Transverse colon (tissue), 4 donors: ENCODE measurements at regions not wholly inside any gene's neighbourhood (a gene's known extent, or its start where the extent isn't known, plus 50 kb on each side); places are given as distances from the start of the nearest gene placed in this dataset.

Experiments used
- DNase-seq: peaks from one replicate; pipeline ENCODE4 v3.0.0-alpha.2; 2019
- H3K27ac ChIP-seq, 4 donors: fragments of 200-600 bp; sonication (generic); 2 replicates each; pipeline ENCODE4 v1.5.1; 2016 to 2018; ENCODE audit warnings: inconsistent platforms in 4 of 4
- H3K27me3 ChIP-seq: fragments of 200-600 bp; sonication (generic); 2 replicates; pipeline ENCODE4 v1.5.1; 2017; ENCODE audit warnings: inconsistent platforms
- H3K36me3 ChIP-seq, 4 donors: fragments of 200-600 bp; sonication (generic); 2 replicates each; pipeline ENCODE4 v1.5.1; 2017 to 2019; ENCODE audit warnings: inconsistent platforms in 4 of 4
- H3K4me1 ChIP-seq, 4 donors: fragments of 200-600 bp; sonication (generic); 2 replicates each; pipeline ENCODE4 v1.5.1; 2017 to 2020; ENCODE audit warnings: inconsistent platforms in 4 of 4
- H3K4me3 ChIP-seq, 4 donors: fragments of 200-600 bp; sonication (generic); 1 replicate in 1 of 4; 2 replicates in 3 of 4; pipeline versions ENCODE4 v1.5.1 to v1.6.1; 2017 to 2019; ENCODE audit warnings: inconsistent platforms in 4 of 4
- H3K9me3 ChIP-seq, 2 donors: fragments of 200-600 bp; sonication (generic); 2 replicates each; pipeline ENCODE4 v1.5.1; 2017 to 2019; ENCODE audit warnings: inconsistent platforms in 2 of 2
- CTCF ChIP-seq, 5 experiments: fragments of 200-600 bp in 3 of 5; fragments of 450-650 bp in 2 of 5; sonication (generic) in 3 of 5; IDR thresholded peaks; 1 replicate in 2 of 5; 2 replicates in 3 of 5; pipeline ENCODE4 v1.5.1; 2016 to 2017; ENCODE audit warnings: antibody characterized with exemption in 5 of 5, inconsistent platforms in 3 of 5, mild to moderate bottlenecking in 2 of 5, moderate library complexity in 1 of 5
- EP300 ChIP-seq: sonication (generic); formaldehyde crosslinking; IDR thresholded peaks from one replicate; pipeline ENCODE4 v1.6.1; 2017; ENCODE audit warnings: antibody characterized with exemption, low read depth
- POLR2A ChIP-seq: fragments of 450-650 bp; IDR thresholded peaks from one replicate; pipeline ENCODE4 v1.6.1; 2016; ENCODE audit warnings: antibody characterized with exemption, mild to moderate bottlenecking, moderate library complexity
- POLR2AphosphoS5 ChIP-seq, 3 donors: sonication (generic); formaldehyde crosslinking; IDR thresholded peaks; one replicate each; pipeline ENCODE4 v1.6.1; 2016; ENCODE audit warnings: antibody characterized with exemption in 3 of 3
- WGBS, 2 donors: methylation state at CpG; one replicate each; pipeline ENCODE4 v1.1.5; 2018; ENCODE audit warnings: low coverage in 1 of 2; 5-methylcytosine and 5-hydroxymethylcytosine counted together
- in situ Hi-C, 4 donors: fragments of 200-750 bp; cut with MboI; loops; one replicate each; pipeline versions ENCODE4 v1.15.0 to v1.15.1; 2017; ENCODE audit warnings: low sequenced_read_pairs in 3 of 4, low pct_ligation_motif_present in 1 of 4, low pct_unique_long_range_greater_than_20kb in 1 of 4
- intact Hi-C: fragments of 100-400 bp; cut with DNase I; formaldehyde crosslinking; loops from one replicate; pipeline ENCODE4 v1.15.1; 2023; ENCODE audit warnings: low total_unique reads

GRCh38 chr2:6773694-6774044 is 92.0 kb downstream of the CMPK2 start:
- Histone ChIP-seq H3K9me3 (no peaks in the 10 kb centered on the region), H3K36me3 (no peaks in the 10 kb centered on the region), H3K27me3 (peaks cover 29% of the 10 kb centered on the region), H3K27ac (no peak overlapping the region), H3K4me3 (no peak overlapping the region), H3K4me1 (peaks cover 0 to 5% (median 0%) of the 10 kb centered on the region in 4 donors)
- in situ Hi-C loops, result loop anchor here in 1 of 4 donors (25.0 kb wide), 1 partner anchor 436 kb away; no protein-coding TSS in a partner anchor
- WGBS, 2 donors, result 55 to 57% methylated on average over 6 to 7 of the region's 7 CpGs
- TF ChIP-seq CTCF (IDR thresholded peaks at IDR 0.05), result no peak
- TF ChIP-seq POLR2AphosphoS5 (IDR thresholded peaks at IDR 0.05), result no peak
- TF ChIP-seq EP300, result no peak
- no peak for TF ChIP-seq POLR2A
- DNase-seq, result no peak
- intact Hi-C loops, result no loop called here

GRCh38 chr2:6776125-6776524 is 89.6 kb downstream of the CMPK2 start:
- peaks cover 29% of the 10 kb centered on the region for H3K27me3 ChIP-seq
- 65% methylated on average over 4 of the region's 4 CpGs for WGBS, 2 donors
- no peaks in the 10 kb centered on the region for H3K36me3 ChIP-seq
- intact Hi-C loops, result no loop called here
- H3K4me1 ChIP-seq, result peaks cover 0 to 5% (median 0%) of the 10 kb centered on the region in 4 donors
- no peak overlapping the region for H3K27ac ChIP-seq
- in situ Hi-C loops, result no loop called here
- TF ChIP-seq POLR2AphosphoS5 (IDR thresholded peaks at IDR 0.05), result no peak
- TF ChIP-seq POLR2A, result no peak
- TF ChIP-seq CTCF (IDR thresholded peaks at IDR 0.05), result no peak
- TF ChIP-seq EP300, result no peak
- H3K4me3 ChIP-seq, result no peak overlapping the region
- no peak for DNase-seq
- H3K9me3 ChIP-seq, result no peaks in the 10 kb centered on the region

GRCh38 chr2:6777626-6778025 is 88.1 kb downstream of the CMPK2 start:
- no peak overlapping the region for H3K27ac ChIP-seq
- DNase-seq, result no peak
- H3K4me3 ChIP-seq, result no peak overlapping the region
- no peak for TF ChIP-seq POLR2AphosphoS5 (IDR thresholded peaks at IDR 0.05)
- no peak for TF ChIP-seq CTCF (IDR thresholded peaks at IDR 0.05)
- no peak for TF ChIP-seq EP300
- TF ChIP-seq POLR2A, result no peak
- no peaks in the 10 kb centered on the region for H3K36me3 ChIP-seq
- in situ Hi-C loops, result no loop called here
- peaks cover 18% of the 10 kb centered on the region for H3K27me3 ChIP-seq
- H3K4me1 ChIP-seq, result peaks cover 0 to 5% (median 0%) of the 10 kb centered on the region in 4 donors
- H3K9me3 ChIP-seq, result no peaks in the 10 kb centered on the region
- intact Hi-C loops, result no loop called here
- WGBS, 2 donors, result 71 to 77% methylated on average over 4 of the region's 4 CpGs

- intact Hi-C loops, result loop anchor here (5.0 kb wide), 1 partner anchor 274 kb away; no protein-coding TSS in a partner anchor
- Histone ChIP-seq H3K4me1 (no peaks in the 10 kb centered on the region), H3K4me3 (no peak overlapping the region), H3K27ac (no peak overlapping the region), H3K27me3 (no peaks in the 10 kb centered on the region), H3K9me3 (no peaks in the 10 kb centered on the region), H3K36me3 (no peaks in the 10 kb centered on the region)
- peak; percentile 23 for DNase-seq
- TF ChIP-seq POLR2AphosphoS5 (IDR thresholded peaks at IDR 0.05) (no peak), CTCF (IDR thresholded peaks at IDR 0.05) (no peak), EP300 (no peak), POLR2A (no peak)
- in situ Hi-C loops, result no loop called here
- 20 to 24% methylated on average over 1 to 8 of the region's 8 CpGs for WGBS, 2 donors
Measured at GRCh38 chr2:6780765-6781274, 84.9 kb downstream of the CMPK2 start.
